Spleen (tissue), 7 donors: ENCODE measurements at regions not wholly inside any gene's neighbourhood (a gene's known extent, or its start where the extent isn't known, plus 50 kb on each side); places are given as distances from the start of the nearest gene placed in this dataset.

ENCODE experiments used
- CTCF ChIP-seq, 11 experiments: fragments of 200-600 bp in 7 of 11; fragments of 450-650 bp in 4 of 11; sonication (generic) in 4 of 11; IDR thresholded peaks in 8 of 11; conservative IDR thresholded peaks in 3 of 11; 1 replicate in 7 of 11; 2 replicates in 4 of 11; pipeline versions ENCODE4 v1.4.0 to v1.8.0; 2016 to 2021; ENCODE audit warnings: antibody characterized with exemption in 11 of 11, inconsistent platforms in 4 of 11, mild to moderate bottlenecking in 1 of 11
- POLR2A ChIP-seq, 3 donors: fragments of 450-650 bp; IDR thresholded peaks; one replicate each; pipeline ENCODE4 v1.5.1; 2017; ENCODE audit warnings: antibody characterized with exemption in 3 of 3, mild to moderate bottlenecking in 1 of 3
- POLR2AphosphoS5 ChIP-seq, 3 donors: sonication (generic); formaldehyde crosslinking; IDR thresholded peaks; one replicate each; pipeline ENCODE4 v1.5.1; 2017; ENCODE audit warnings: antibody characterized with exemption in 3 of 3
- donor health status: DM: no; HTN: no; CAD: no; lungs with moderate emphysema.
- donor health status: DM: no; HTN: no; CAD: no.
- donor health status: DM: no; HTN: no; CAD: no.

- TF ChIP-seq POLR2A (IDR thresholded peaks at IDR 0.05) (no peak), CTCF (IDR thresholded peaks at IDR 0.05 in 8 of 11, conservative IDR thresholded peaks at IDR 0.05 in 3 of 11) (no peak), POLR2AphosphoS5 (IDR thresholded peaks at IDR 0.05) (no peak)
Observed at GRCh38 chr18:47560723-47561715, 309.6 kb upstream of the SKOR2 start.
